ENCODE measurements at regions not wholly inside any gene's neighbourhood (a gene's known extent, or its start where the extent isn't known, plus 50 kb on each side); places are given as distances from the start of the nearest gene placed in this dataset.

GRCh38 chr1:238223076-238223640, 332.4 kb upstream of the ZP4 start:
- TF ChIP-seq, protein P1, sequence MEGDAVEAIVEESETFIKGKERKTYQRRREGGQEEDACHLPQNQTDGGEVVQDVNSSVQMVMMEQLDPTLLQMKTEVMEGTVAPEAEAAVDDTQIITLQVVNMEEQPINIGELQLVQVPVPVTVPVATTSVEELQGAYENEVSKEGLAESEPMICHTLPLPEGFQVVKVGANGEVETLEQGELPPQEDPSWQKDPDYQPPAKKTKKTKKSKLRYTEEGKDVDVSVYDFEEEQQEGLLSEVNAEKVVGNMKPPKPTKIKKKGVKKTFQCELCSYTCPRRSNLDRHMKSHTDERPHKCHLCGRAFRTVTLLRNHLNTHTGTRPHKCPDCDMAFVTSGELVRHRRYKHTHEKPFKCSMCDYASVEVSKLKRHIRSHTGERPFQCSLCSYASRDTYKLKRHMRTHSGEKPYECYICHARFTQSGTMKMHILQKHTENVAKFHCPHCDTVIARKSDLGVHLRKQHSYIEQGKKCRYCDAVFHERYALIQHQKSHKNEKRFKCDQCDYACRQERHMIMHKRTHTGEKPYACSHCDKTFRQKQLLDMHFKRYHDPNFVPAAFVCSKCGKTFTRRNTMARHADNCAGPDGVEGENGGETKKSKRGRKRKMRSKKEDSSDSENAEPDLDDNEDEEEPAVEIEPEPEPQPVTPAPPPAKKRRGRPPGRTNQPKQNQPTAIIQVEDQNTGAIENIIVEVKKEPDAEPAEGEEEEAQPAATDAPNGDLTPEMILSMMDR (IDR thresholded peaks at IDR 0.05; ENCODE audit: insufficient read depth, low read depth, low read length), result no peak
- CTCF ChIA-PET, result no interaction called here
- no peaks in the 10 kb centered on the region for H3K36me3 ChIP-seq (ENCODE audit: control insufficient read depth, insufficient read depth, low read length)
- POLR2A ChIA-PET, result no interaction called here
- no peak for DNase-seq (ENCODE audit: low read depth)
- H3K4me3 ChIP-seq (ENCODE audit: low read depth, low read length), result no peak overlapping the region
- no peaks in the 10 kb centered on the region for H3K27me3 ChIP-seq (ENCODE audit: control insufficient read depth, insufficient read depth, low read length)

DNA sequence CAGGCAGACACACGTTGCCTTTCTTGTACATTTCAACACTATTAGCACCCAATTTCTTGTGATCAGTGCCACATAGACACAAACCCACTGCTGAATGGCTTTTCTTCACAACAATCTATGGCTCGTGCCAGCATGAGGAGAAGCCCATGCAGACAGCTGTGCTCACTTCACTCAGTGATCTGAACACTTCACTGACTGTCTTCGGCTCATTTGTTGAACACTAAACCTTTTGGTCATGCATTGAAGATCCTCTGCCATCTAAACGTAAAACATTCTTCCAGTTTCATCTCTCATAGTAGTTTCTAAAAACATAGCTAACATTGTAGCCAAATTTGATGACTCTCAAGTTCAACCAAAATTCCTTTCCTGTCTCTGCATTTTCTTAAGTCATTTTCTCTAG, 331.0 kb upstream of the ZP4 start:
- ChIA-PET POLR2A (no interaction called here), CTCF (no interaction called here)
- H3K27me3 ChIP-seq (ENCODE audit: control insufficient read depth, insufficient read depth, low read length), result no peaks in the 10 kb centered on the region

GRCh38 chr1:238214449-238214848, 323.7 kb upstream of the ZP4 start:
- CTCF ChIA-PET, result no interaction called here

More for the DNA sequence above, 331.0 kb upstream of the ZP4 start:
- Histone ChIP-seq H3K36me3 (ENCODE audit: control insufficient read depth, insufficient read depth, low read length) (no peaks in the 10 kb centered on the region), H3K4me3 (ENCODE audit: low read depth, low read length) (no peak overlapping the region)
- TF ChIP-seq, protein P1 (IDR thresholded peaks at IDR 0.05; ENCODE audit: insufficient read depth, low read depth, low read length), result no peak
- DNase-seq (ENCODE audit: low read depth), result no peak

DNA sequence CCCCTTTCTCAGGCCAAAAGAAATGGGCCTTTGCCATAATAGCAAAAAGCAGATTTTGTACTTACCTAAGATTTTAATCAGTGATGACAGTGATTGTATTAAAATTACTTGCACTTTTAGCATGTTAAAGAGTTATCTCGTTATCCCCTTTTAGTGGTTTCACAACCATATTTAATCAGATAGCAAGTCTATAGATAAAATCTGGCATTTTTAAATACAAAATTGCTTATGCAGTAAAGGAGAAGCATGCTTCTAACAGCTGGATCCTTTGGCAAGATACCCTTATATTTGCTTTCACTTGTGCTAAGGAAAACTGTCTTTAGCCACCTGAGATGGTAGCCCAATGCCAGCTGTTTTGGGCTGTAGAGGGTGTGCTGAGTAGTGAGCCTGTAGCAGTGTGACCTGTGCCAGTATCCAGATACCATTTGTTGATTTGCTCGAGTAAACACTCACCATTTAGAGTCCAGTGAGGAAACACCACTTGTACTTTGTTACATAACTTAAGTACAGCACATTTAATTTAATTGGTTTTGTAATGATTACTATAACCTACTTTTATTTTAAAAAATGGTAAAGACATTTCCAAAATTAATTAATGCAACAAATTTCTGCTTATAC, 314.4 kb upstream of the ZP4 start:
- Histone ChIP-seq H3K4me3 (ENCODE audit: low read depth, low read length) (no peak overlapping the region), H3K27me3 (ENCODE audit: control insufficient read depth, insufficient read depth, low read length) (no peaks in the 10 kb centered on the region), H3K36me3 (ENCODE audit: control insufficient read depth, insufficient read depth, low read length) (no peaks in the 10 kb centered on the region)
- ChIA-PET CTCF (no interaction called here), POLR2A (no interaction called here)
- DNase-seq (ENCODE audit: low read depth), result no peak
- TF ChIP-seq, protein P1 (IDR thresholded peaks at IDR 0.05; ENCODE audit: insufficient read depth, low read depth, low read length), result no peak

More at GRCh38 chr1:238214449-238214848, 323.7 kb upstream of the ZP4 start:
- no peak for DNase-seq (ENCODE audit: low read depth)
- Histone ChIP-seq H3K27me3 (ENCODE audit: control insufficient read depth, insufficient read depth, low read length) (no peaks in the 10 kb centered on the region; the same call in 1 of the 2 replicates), H3K36me3 (ENCODE audit: control insufficient read depth, insufficient read depth, low read length) (no peaks in the 10 kb centered on the region), H3K4me3 (ENCODE audit: low read depth, low read length) (no peak overlapping the region)
- TF ChIP-seq, protein P1 (IDR thresholded peaks at IDR 0.05; ENCODE audit: insufficient read depth, low read depth, low read length), result no peak
- POLR2A ChIA-PET, result no interaction called here

GRCh38 chr1:238201992-238202391, 311.3 kb upstream of the ZP4 start:
- ChIA-PET CTCF (no interaction called here), POLR2A (no interaction called here)
- H3K4me3 ChIP-seq (ENCODE audit: low read depth, low read length), result no peak overlapping the region
- no peak for DNase-seq (ENCODE audit: low read depth)
- no peaks in the 10 kb centered on the region for H3K27me3 ChIP-seq (ENCODE audit: control insufficient read depth, insufficient read depth, low read length)
- no peaks in the 10 kb centered on the region for H3K36me3 ChIP-seq (ENCODE audit: control insufficient read depth, insufficient read depth, low read length)
- TF ChIP-seq, protein P1 (IDR thresholded peaks at IDR 0.05; ENCODE audit: insufficient read depth, low read depth, low read length), result no peak

Data from BJ (cell line).